OCI-LY7 (cell line): ENCODE measurements at regions not wholly inside any gene's neighbourhood (a gene's known extent, or its start where the extent isn't known, plus 50 kb on each side); places are given as distances from the start of the nearest gene placed in this dataset.

Source experiments
- BruUV-seq: library from RNA; stranded (reverse); fragments of 400-500 nt; replicated peaks from 2 replicates; lab custom pipeline; 2021; lab: Mats Ljungman, UMichigan
- CTCF ChIA-PET: fragments of 300-600 bp; sonication (Branson Sonifier 250); formaldehyde crosslinking; loops from one replicate; lab custom pipeline; 2022; ENCODE audit warnings: antibody characterized with exemption; ENCODE audit not compliant: unreplicated experiment; lab: Charles Lee
- POLR2A ChIA-PET: fragments of 300-600 bp; sonication (Branson Sonifier 250); formaldehyde crosslinking; loops from one replicate; lab custom pipeline; 2022; ENCODE audit warnings: antibody characterized with exemption; lab: Charles Lee
- DNase-seq: peaks from one replicate; pipeline ENCODE4 v3.0.0-alpha.2; 2015; ENCODE audit warnings: low spot score
- H2AFZ ChIP-seq: fragments of 200-600 bp; sonication (generic), shearing (Covaris generic); 2 replicates; pipeline ENCODE4 v1.6.1; 2014; ENCODE audit warnings: mild to moderate bottlenecking, antibody characterized with exemption, low read length, moderate library complexity
- H3K27ac ChIP-seq: fragments of 200-600 bp; sonication (generic); 2 replicates; pipeline ENCODE4 v1.5.1; 2014; ENCODE audit warnings: mixed run types, low read depth, mild to moderate bottlenecking, moderate library complexity, low read length, inconsistent platforms; ENCODE audit not compliant: poor library complexity, severe bottlenecking
- H3K36me3 ChIP-seq: fragments of 200-600 bp; sonication (generic); 2 replicates; pipeline ENCODE4 v1.6.1; 2014; ENCODE audit warnings: mild to moderate bottlenecking, antibody characterized with exemption, low read length, moderate library complexity, mixed read lengths; ENCODE audit not compliant: insufficient read depth
- H3K4me1 ChIP-seq: fragments of 200-600 bp; sonication (generic); 2 replicates; pipeline ENCODE4 v1.5.1; 2014; ENCODE audit warnings: mild to moderate bottlenecking, low read length; ENCODE audit not compliant: insufficient read depth, poor library complexity, severe bottlenecking
- H3K4me2 ChIP-seq: fragments of 200-600 bp; sonication (generic); 2 replicates; pipeline ENCODE4 v1.6.1; 2014; ENCODE audit warnings: mild to moderate bottlenecking, low read length
- H3K4me3 ChIP-seq: fragments of 200-600 bp; sonication (generic); 2 replicates; pipeline ENCODE4 v1.5.1; 2014; ENCODE audit warnings: mild to moderate bottlenecking, low read depth, low read length; ENCODE audit not compliant: poor library complexity, severe bottlenecking
- H3K79me2 ChIP-seq: fragments of 200-600 bp; sonication (generic); 2 replicates; pipeline ENCODE4 v1.6.1; 2016; ENCODE audit warnings: low read depth, mild to moderate bottlenecking, low read length, moderate library complexity, mixed read lengths; ENCODE audit not compliant: insufficient read depth
- H3K9me2 ChIP-seq: fragments of 200-600 bp; sonication (generic); 2 replicates; pipeline ENCODE4 v1.6.1; 2016; ENCODE audit warnings: mild to moderate bottlenecking, low read length, mixed read lengths; ENCODE audit not compliant: insufficient read depth
- H3K9me3 ChIP-seq: fragments of 200-600 bp; sonication (generic); 2 replicates; pipeline ENCODE4 v1.6.1; 2014; ENCODE audit warnings: mild to moderate bottlenecking, mixed run types, low read length, mixed read lengths
- H4K20me1 ChIP-seq: fragments of 200-600 bp; sonication (generic); 2 replicates; pipeline ENCODE4 v1.6.1; 2014; ENCODE audit warnings: mild to moderate bottlenecking, antibody characterized with exemption, low read length, moderate library complexity, mixed read lengths; ENCODE audit not compliant: insufficient read depth
- EZH2phosphoT487 ChIP-seq: fragments of 200-600 bp; sonication (generic); IDR thresholded peaks from 2 replicates; pipeline ENCODE4 v1.6.1; 2018; ENCODE audit warnings: low read depth, borderline replicate concordance, mild to moderate bottlenecking, mixed run types, antibody characterized with exemption, low read length, moderate library complexity, mixed read lengths
- intact Hi-C: fragments of 100-400 bp; cut with micrococcal nuclease; formaldehyde crosslinking; loops from one replicate; pipeline ENCODE4 v1.10.0; 2022; ENCODE audit not compliant: unreplicated experiment
- TF ChIP-seq, protein P1 (sequence below): fragments of 200-600 bp; sonication (generic); conservative IDR thresholded peaks from 2 replicates; pipeline ENCODE4 v1.5.1; 2014; ENCODE audit warnings: mild to moderate bottlenecking, antibody characterized with exemption, low read length, moderate library complexity, mixed read lengths

DNA sequence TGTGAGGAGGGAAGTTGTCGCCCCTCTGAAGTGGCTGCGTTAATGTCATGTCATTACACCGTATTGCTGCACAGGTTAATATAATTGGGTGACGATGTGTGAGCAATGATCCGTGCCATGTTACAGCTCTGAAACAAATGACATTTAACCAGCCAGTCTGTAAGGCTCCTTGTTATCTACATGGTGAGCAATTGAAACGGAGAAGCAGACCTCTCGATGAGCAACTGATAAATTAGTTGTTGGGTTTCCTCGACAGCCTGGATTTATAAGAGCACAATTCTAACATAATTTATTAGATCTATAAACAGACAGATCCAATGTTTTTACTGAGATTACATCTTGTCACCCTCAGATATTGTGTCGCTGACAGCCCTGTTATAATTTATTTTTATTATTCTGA, 49.9 kb upstream of the MAFB start:
- peaks cover 29% of the 10 kb centered on the region for H3K4me1 ChIP-seq
- no peaks in the 10 kb centered on the region for H3K9me2 ChIP-seq
- no peaks in the 10 kb centered on the region for H3K9me3 ChIP-seq
- H3K79me2 ChIP-seq: no peaks in the 10 kb centered on the region
- TF ChIP-seq EZH2phosphoT487: no peak
- TF ChIP-seq, protein P1, sequence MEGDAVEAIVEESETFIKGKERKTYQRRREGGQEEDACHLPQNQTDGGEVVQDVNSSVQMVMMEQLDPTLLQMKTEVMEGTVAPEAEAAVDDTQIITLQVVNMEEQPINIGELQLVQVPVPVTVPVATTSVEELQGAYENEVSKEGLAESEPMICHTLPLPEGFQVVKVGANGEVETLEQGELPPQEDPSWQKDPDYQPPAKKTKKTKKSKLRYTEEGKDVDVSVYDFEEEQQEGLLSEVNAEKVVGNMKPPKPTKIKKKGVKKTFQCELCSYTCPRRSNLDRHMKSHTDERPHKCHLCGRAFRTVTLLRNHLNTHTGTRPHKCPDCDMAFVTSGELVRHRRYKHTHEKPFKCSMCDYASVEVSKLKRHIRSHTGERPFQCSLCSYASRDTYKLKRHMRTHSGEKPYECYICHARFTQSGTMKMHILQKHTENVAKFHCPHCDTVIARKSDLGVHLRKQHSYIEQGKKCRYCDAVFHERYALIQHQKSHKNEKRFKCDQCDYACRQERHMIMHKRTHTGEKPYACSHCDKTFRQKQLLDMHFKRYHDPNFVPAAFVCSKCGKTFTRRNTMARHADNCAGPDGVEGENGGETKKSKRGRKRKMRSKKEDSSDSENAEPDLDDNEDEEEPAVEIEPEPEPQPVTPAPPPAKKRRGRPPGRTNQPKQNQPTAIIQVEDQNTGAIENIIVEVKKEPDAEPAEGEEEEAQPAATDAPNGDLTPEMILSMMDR: no peak
- no peak overlapping the region for H3K27ac ChIP-seq
- DNase-seq: no peak
- intact Hi-C loops: no loop called here
- H3K4me2 ChIP-seq: no peak overlapping the region
- no peaks in the 10 kb centered on the region for H4K20me1 ChIP-seq
- no TSS peak for BruUV-seq
- ChIA-PET CTCF (interaction anchor here (0.7 to 3.0 kb wide), 3 partner anchors 200 to 456 kb away, joined by 3 to 21 read pairs (median 3); no protein-coding TSS in a partner anchor), POLR2A (interaction anchor here (0.7 to 1.7 kb wide), 3 partner anchors 10 to 143 kb away, joined by 3 to 4 read pairs (median 3); no protein-coding TSS in a partner anchor)
- no peak overlapping the region for H2AFZ ChIP-seq
- no peak overlapping the region for H3K4me3 ChIP-seq
- no peaks in the 10 kb centered on the region for H3K36me3 ChIP-seq

DNA sequence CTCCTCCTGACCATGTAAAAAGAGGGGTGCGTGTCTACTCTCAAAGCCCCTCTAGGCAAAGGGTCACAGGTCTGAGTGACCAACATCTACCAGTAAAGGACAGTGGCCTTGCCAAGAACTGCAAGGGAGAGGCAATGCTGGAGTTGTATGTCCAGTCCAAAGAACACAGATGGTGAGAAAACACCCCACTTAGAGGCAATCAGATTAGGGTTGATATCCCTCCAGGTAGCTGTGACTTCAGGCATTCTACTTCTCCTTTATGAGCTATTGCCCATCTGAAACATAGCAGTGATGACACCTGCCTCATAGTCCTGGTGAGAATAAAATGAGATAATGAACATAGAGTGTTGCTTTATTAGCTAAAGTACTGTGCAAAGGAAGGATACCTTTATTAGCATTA, 50.8 kb upstream of the MAFB start:
- H4K20me1 ChIP-seq: no peaks in the 10 kb centered on the region
- no peak overlapping the region for H3K4me3 ChIP-seq
- peaks cover 38% of the 10 kb centered on the region for H3K4me1 ChIP-seq
- TF ChIP-seq EZH2phosphoT487: no peak
- CTCF ChIA-PET: interaction anchor here (0.7 to 3.0 kb wide), 5 partner anchors 32 to 456 kb away, joined by 3 to 21 read pairs (median 4); no protein-coding TSS in a partner anchor
- no TSS peak for BruUV-seq
- POLR2A ChIA-PET: interaction anchor here (0.9 to 1.7 kb wide), 4 partner anchors 11 to 218 kb away, joined by 3 to 7 read pairs (median 4); no protein-coding TSS in a partner anchor
- H3K79me2 ChIP-seq: no peaks in the 10 kb centered on the region
- H3K9me3 ChIP-seq: no peaks in the 10 kb centered on the region
- no peak overlapping the region for H2AFZ ChIP-seq
- no peaks in the 10 kb centered on the region for H3K36me3 ChIP-seq
- DNase-seq: no peak
- no peaks in the 10 kb centered on the region for H3K9me2 ChIP-seq
- intact Hi-C loops: loop anchor here (5.0 kb wide), 2 partner anchors 52 to 152 kb away; no protein-coding TSS in a partner anchor
- no peak overlapping the region for H3K27ac ChIP-seq
- H3K4me2 ChIP-seq: no peak overlapping the region

DNA sequence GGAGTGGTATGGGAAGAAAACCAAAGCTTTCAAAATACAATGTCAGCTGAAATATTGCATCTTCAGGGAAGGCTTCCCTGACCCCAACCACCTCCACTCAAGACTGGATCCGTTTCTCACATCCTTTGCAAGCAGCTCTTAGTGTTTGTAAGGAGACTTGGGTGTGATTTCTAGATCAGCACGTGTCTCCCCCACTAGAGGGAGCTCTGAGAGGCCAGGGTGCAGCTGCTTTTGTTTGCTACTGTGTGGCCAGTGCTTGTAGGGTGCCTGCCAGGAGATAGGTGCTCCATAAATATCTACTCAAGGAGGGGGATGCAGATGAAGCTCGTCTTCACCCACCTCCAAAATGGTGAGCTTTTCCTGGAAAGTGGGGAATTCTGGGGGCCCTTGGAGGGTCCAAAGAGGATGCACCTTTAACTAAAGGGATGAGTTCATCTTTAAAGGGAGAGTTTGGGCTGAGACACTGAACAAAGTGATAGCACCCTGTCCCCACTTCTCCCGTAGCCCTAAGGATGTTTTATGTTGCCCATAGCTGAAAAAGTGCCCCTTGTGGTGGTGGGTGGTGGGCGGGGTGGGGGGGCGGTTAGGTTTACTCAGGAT, 52.6 kb upstream of the MAFB start:
- no peaks in the 10 kb centered on the region for H4K20me1 ChIP-seq
- CTCF ChIA-PET: interaction anchor here (0.6 to 3.0 kb wide), 11 partner anchors 11 to 483 kb away, joined by 3 to 21 read pairs (median 3); no protein-coding TSS in a partner anchor
- H3K4me2 ChIP-seq: no peak overlapping the region; the same call in 1 of the 2 replicates
- DNase-seq: peak; percentile 88
- H3K9me2 ChIP-seq: no peaks in the 10 kb centered on the region
- no peaks in the 10 kb centered on the region for H3K36me3 ChIP-seq
- POLR2A ChIA-PET: interaction anchor here (1.2 to 1.6 kb wide), 3 partner anchors 37 to 204 kb away, joined by 3 to 7 read pairs (median 5); no protein-coding TSS in a partner anchor
- no peaks in the 10 kb centered on the region for H3K79me2 ChIP-seq
- no peak overlapping the region for H2AFZ ChIP-seq
- no peak overlapping the region for H3K4me3 ChIP-seq
- H3K9me3 ChIP-seq: no peaks in the 10 kb centered on the region
- intact Hi-C loops: loop anchor here (1.0 to 5.0 kb wide), 5 partner anchors 51 to 222 kb away; no protein-coding TSS in a partner anchor
- BruUV-seq: no TSS peak
- no peak overlapping the region for H3K27ac ChIP-seq
- H3K4me1 ChIP-seq: peaks cover 55% of the 10 kb centered on the region
- TF ChIP-seq, protein P1: peak; percentile 97
- no peak for TF ChIP-seq EZH2phosphoT487
